Left renal cortex interstitium (tissue), 4 donors: ENCODE measurements at regions not wholly inside any gene's neighbourhood (a gene's known extent, or its start where the extent isn't known, plus 50 kb on each side); places are given as distances from the start of the nearest gene placed in this dataset.
A peak's percentile ranks its signal among the peaks of the same experiment; 100 is the strongest.

Experiments
- DNase-seq, 4 donors: peaks; one replicate each; pipeline ENCODE4 v3.0.0-alpha.2; 2013; ENCODE audit warnings: low read depth in 4 of 4, low spot score in 2 of 4, missing footprints in 1 of 4

- DNase-seq, result no peak
Observed at GRCh38 chr17:72531729-72532128, 410.9 kb downstream of the SOX9 start.

- DNase-seq, result no peak
Observed at GRCh38 chr17:72534265-72534664, 413.4 kb downstream of the SOX9 start.

GRCh38 chr17:72534776-72535175 is 414.0 kb downstream of the SOX9 start:
- DNase-seq, result no peak

- DNase-seq, result no peak
Observed at GRCh38 chr17:72535346-72535745, 414.5 kb downstream of the SOX9 start.

GRCh38 chr17:72535779-72536178 is 415.0 kb downstream of the SOX9 start:
- DNase-seq, result no peak

GRCh38 chr17:72536788-72537187 is 416.0 kb downstream of the SOX9 start:
- DNase-seq, result no peak

- DNase-seq, result no peak
Observed at GRCh38 chr17:72538443-72538842, 417.6 kb downstream of the SOX9 start.

- no peak for DNase-seq
Observed at GRCh38 chr17:72538901-72539352, 418.1 kb downstream of the SOX9 start.

GRCh38 chr17:72539981-72540897 is 419.4 kb downstream of the SOX9 start:
- DNase-seq, result peak in 1 of 4 donors; percentile 57

- no peak for DNase-seq
Observed at GRCh38 chr17:72542317-72542716, 421.5 kb downstream of the SOX9 start.

GRCh38 chr17:72545766-72546165 is 424.9 kb downstream of the SOX9 start:
- DNase-seq, result no peak

- no peak for DNase-seq
Observed at GRCh38 chr17:72553051-72553755, 432.4 kb downstream of the SOX9 start.

- no peak for DNase-seq
Observed at GRCh38 chr17:72554508-72554907, 433.7 kb downstream of the SOX9 start.

- no peak for DNase-seq
Observed at GRCh38 chr17:72555052-72555451, 434.2 kb downstream of the SOX9 start.

GRCh38 chr17:72556944-72557826 is 436.4 kb downstream of the SOX9 start:
- DNase-seq, result peak in 1 of 4 donors; percentile 59

- no peak for DNase-seq
Observed at GRCh38 chr17:72558971-72559476, 438.2 kb downstream of the SOX9 start.

GRCh38 chr17:72560303-72561247 is 439.8 kb downstream of the SOX9 start:
- peak in 1 of 4 donors; percentile 31 for DNase-seq

GRCh38 chr17:72561266-72561665 is 440.4 kb downstream of the SOX9 start:
- DNase-seq, result no peak

- no peak for DNase-seq
Observed at GRCh38 chr17:72561680-72562079, 440.9 kb downstream of the SOX9 start.
